Transverse colon (tissue), 4 donors: ENCODE measurements at regions not wholly inside any gene's neighbourhood (a gene's known extent, or its start where the extent isn't known, plus 50 kb on each side); places are given as distances from the start of the nearest gene placed in this dataset.

Source experiments
- DNase-seq: peaks from one replicate; pipeline ENCODE4 v3.0.0-alpha.2; 2019
- H3K27ac ChIP-seq, 4 donors: fragments of 200-600 bp; sonication (generic); 2 replicates each; pipeline ENCODE4 v1.5.1; 2016 to 2018; ENCODE audit warnings: inconsistent platforms in 4 of 4
- H3K27me3 ChIP-seq: fragments of 200-600 bp; sonication (generic); 2 replicates; pipeline ENCODE4 v1.5.1; 2017; ENCODE audit warnings: inconsistent platforms
- H3K36me3 ChIP-seq, 4 donors: fragments of 200-600 bp; sonication (generic); 2 replicates each; pipeline ENCODE4 v1.5.1; 2017 to 2019; ENCODE audit warnings: inconsistent platforms in 4 of 4
- H3K4me1 ChIP-seq, 4 donors: fragments of 200-600 bp; sonication (generic); 2 replicates each; pipeline ENCODE4 v1.5.1; 2017 to 2020; ENCODE audit warnings: inconsistent platforms in 4 of 4
- H3K4me3 ChIP-seq, 4 donors: fragments of 200-600 bp; sonication (generic); 1 replicate in 1 of 4; 2 replicates in 3 of 4; pipeline versions ENCODE4 v1.5.1 to v1.6.1; 2017 to 2019; ENCODE audit warnings: inconsistent platforms in 4 of 4
- H3K9me3 ChIP-seq, 2 donors: fragments of 200-600 bp; sonication (generic); 2 replicates each; pipeline ENCODE4 v1.5.1; 2017 to 2019; ENCODE audit warnings: inconsistent platforms in 2 of 2
- EP300 ChIP-seq: sonication (generic); formaldehyde crosslinking; IDR thresholded peaks from one replicate; pipeline ENCODE4 v1.6.1; 2017; ENCODE audit warnings: antibody characterized with exemption, low read depth
- POLR2A ChIP-seq: fragments of 450-650 bp; IDR thresholded peaks from one replicate; pipeline ENCODE4 v1.6.1; 2016; ENCODE audit warnings: antibody characterized with exemption, mild to moderate bottlenecking, moderate library complexity
- POLR2AphosphoS5 ChIP-seq, 3 donors: sonication (generic); formaldehyde crosslinking; IDR thresholded peaks; one replicate each; pipeline ENCODE4 v1.6.1; 2016; ENCODE audit warnings: antibody characterized with exemption in 3 of 3
- WGBS, 2 donors: methylation state at CpG; one replicate each; pipeline ENCODE4 v1.1.5; 2018; ENCODE audit warnings: low coverage in 1 of 2; 5-methylcytosine and 5-hydroxymethylcytosine counted together
- in situ Hi-C, 4 donors: fragments of 200-750 bp; cut with MboI; loops; one replicate each; pipeline versions ENCODE4 v1.15.0 to v1.15.1; 2017; ENCODE audit warnings: low sequenced_read_pairs in 3 of 4, low pct_ligation_motif_present in 1 of 4, low pct_unique_long_range_greater_than_20kb in 1 of 4
- intact Hi-C: fragments of 100-400 bp; cut with DNase I; formaldehyde crosslinking; loops from one replicate; pipeline ENCODE4 v1.15.1; 2023; ENCODE audit warnings: low total_unique reads
- TF ChIP-seq, protein P1 (sequence below), 5 experiments: fragments of 200-600 bp in 3 of 5; fragments of 450-650 bp in 2 of 5; sonication (generic) in 3 of 5; IDR thresholded peaks; 1 replicate in 2 of 5; 2 replicates in 3 of 5; pipeline ENCODE4 v1.5.1; 2016 to 2017; ENCODE audit warnings: antibody characterized with exemption in 5 of 5, inconsistent platforms in 3 of 5, mild to moderate bottlenecking in 2 of 5, moderate library complexity in 1 of 5

- in situ Hi-C loops (no loop called here), intact Hi-C loops (no loop called here)
- Histone ChIP-seq H3K4me3 (no peak overlapping the region), H3K36me3 (no peaks in the 10 kb centered on the region), H3K4me1 (no peaks in the 10 kb centered on the region), H3K27me3 (no peaks in the 10 kb centered on the region), H3K27ac (no peak overlapping the region), H3K9me3 (no peaks in the 10 kb centered on the region)
- DNase-seq, result no peak
- no peak for TF ChIP-seq POLR2AphosphoS5 (IDR thresholded peaks at IDR 0.05)
- TF ChIP-seq, protein P1, sequence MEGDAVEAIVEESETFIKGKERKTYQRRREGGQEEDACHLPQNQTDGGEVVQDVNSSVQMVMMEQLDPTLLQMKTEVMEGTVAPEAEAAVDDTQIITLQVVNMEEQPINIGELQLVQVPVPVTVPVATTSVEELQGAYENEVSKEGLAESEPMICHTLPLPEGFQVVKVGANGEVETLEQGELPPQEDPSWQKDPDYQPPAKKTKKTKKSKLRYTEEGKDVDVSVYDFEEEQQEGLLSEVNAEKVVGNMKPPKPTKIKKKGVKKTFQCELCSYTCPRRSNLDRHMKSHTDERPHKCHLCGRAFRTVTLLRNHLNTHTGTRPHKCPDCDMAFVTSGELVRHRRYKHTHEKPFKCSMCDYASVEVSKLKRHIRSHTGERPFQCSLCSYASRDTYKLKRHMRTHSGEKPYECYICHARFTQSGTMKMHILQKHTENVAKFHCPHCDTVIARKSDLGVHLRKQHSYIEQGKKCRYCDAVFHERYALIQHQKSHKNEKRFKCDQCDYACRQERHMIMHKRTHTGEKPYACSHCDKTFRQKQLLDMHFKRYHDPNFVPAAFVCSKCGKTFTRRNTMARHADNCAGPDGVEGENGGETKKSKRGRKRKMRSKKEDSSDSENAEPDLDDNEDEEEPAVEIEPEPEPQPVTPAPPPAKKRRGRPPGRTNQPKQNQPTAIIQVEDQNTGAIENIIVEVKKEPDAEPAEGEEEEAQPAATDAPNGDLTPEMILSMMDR (IDR thresholded peaks at IDR 0.05), result no peak
- no peak for TF ChIP-seq EP300
- TF ChIP-seq POLR2A, result no peak
- 84 to 85% methylated on average over 3 to 6 of the region's 6 CpGs for WGBS, 2 donors
Observed at GRCh38 chr1:177820213-177820612, 149.6 kb downstream of the SEC16B start.

GRCh38 chr1:177817937-177818875 lies 151.7 kb downstream of the SEC16B start:
- WGBS, 2 donors, result 44 to 55% methylated on average over 5 to 7 of the region's 7 CpGs
- no peaks in the 10 kb centered on the region for H3K9me3 ChIP-seq
- H3K36me3 ChIP-seq, result no peaks in the 10 kb centered on the region
- no peak overlapping the region for H3K27ac ChIP-seq
- DNase-seq, result no peak
- TF ChIP-seq POLR2AphosphoS5 (IDR thresholded peaks at IDR 0.05) (no peak), POLR2A (no peak), EP300 (no peak)
- TF ChIP-seq, protein P1 (IDR thresholded peaks at IDR 0.05), result no peak
- intact Hi-C loops, result no loop called here
- no peak overlapping the region for H3K4me3 ChIP-seq
- H3K4me1 ChIP-seq, result no peaks in the 10 kb centered on the region
- H3K27me3 ChIP-seq, result no peaks in the 10 kb centered on the region
- in situ Hi-C loops, result no loop called here

- H3K36me3 ChIP-seq, result no peaks in the 10 kb centered on the region
- H3K9me3 ChIP-seq, result no peaks in the 10 kb centered on the region
- TF ChIP-seq POLR2A (no peak), POLR2AphosphoS5 (IDR thresholded peaks at IDR 0.05) (no peak), EP300 (no peak)
- TF ChIP-seq, protein P1 (IDR thresholded peaks at IDR 0.05), result no peak
- no peak for DNase-seq
- in situ Hi-C loops (no loop called here), intact Hi-C loops (no loop called here)
- no peaks in the 10 kb centered on the region for H3K4me1 ChIP-seq
- H3K27ac ChIP-seq, result no peak overlapping the region
- no peaks in the 10 kb centered on the region for H3K27me3 ChIP-seq
- 95% methylated on average over 13 of the region's 13 CpGs; no CpG with 5 or more reads in 1 of the 2 donors for WGBS, 2 donors
- no peak overlapping the region for H3K4me3 ChIP-seq
Observed at GRCh38 chr1:177812650-177813049, 157.2 kb downstream of the SEC16B start.

- in situ Hi-C loops, result no loop called here
- 51 to 75% methylated on average over 2 to 3 of the region's 3 CpGs for WGBS, 2 donors
- DNase-seq, result no peak
- Histone ChIP-seq H3K36me3 (no peaks in the 10 kb centered on the region), H3K9me3 (no peaks in the 10 kb centered on the region), H3K27ac (no peak overlapping the region), H3K4me3 (no peak overlapping the region), H3K27me3 (no peaks in the 10 kb centered on the region), H3K4me1 (no peaks in the 10 kb centered on the region)
- intact Hi-C loops, result no loop called here
- no peak for TF ChIP-seq POLR2AphosphoS5 (IDR thresholded peaks at IDR 0.05)
Observed at GRCh38 chr1:177812144-177812543, 157.7 kb downstream of the SEC16B start.
